ENCODE measurements at regions not wholly inside any gene's neighbourhood (a gene's known extent, or its start where the extent isn't known, plus 50 kb on each side); places are given as distances from the start of the nearest gene placed in this dataset.

- DNase-seq, result no peak
- H3K4me2 ChIP-seq, result no peak overlapping the region
- H2AFZ ChIP-seq (ENCODE audit: low read depth), result no peak overlapping the region
- no peaks in the 10 kb centered on the region for H3F3A ChIP-seq (replicated peaks; ENCODE audit: insufficient read depth)
- H3K9me2 ChIP-seq, result no peaks in the 10 kb centered on the region
- no peaks in the 10 kb centered on the region for H3K27me3 ChIP-seq (ENCODE audit: insufficient read depth)
- no peaks in the 10 kb centered on the region; a peak in 1 of 4 replicates for H3K4me1 ChIP-seq (ENCODE audit: control insufficient read depth in 1 of 2, insufficient read depth in 2 of 2, low read depth in 1 of 2, low read length in 1 of 2)
- 87% methylated on average over 6 of the region's 6 CpGs for WGBS (ENCODE audit: low lambda C conversion rate)
- no peaks in the 10 kb centered on the region for H4K20me1 ChIP-seq (ENCODE audit: insufficient read depth)
- H3K27ac ChIP-seq (ENCODE audit: low read depth in 2 of 2, low read length in 1 of 2), result no peak overlapping the region
- H3K79me2 ChIP-seq (ENCODE audit: insufficient read depth), result no peaks in the 10 kb centered on the region
- CTCF ChIA-PET, result no interaction called here
- POLR2A ChIA-PET, result no interaction called here
- H3K36me3 ChIP-seq (replicated peaks in 1 of 2; ENCODE audit: control insufficient read depth in 1 of 2, insufficient read depth in 2 of 2, low read length in 1 of 2), result no peaks in the 10 kb centered on the region
- H3K9me3 ChIP-seq, result no peaks in the 10 kb centered on the region
- H3K4me3 ChIP-seq (ENCODE audit: low read depth in 2 of 2, low read length in 1 of 2), result no peak overlapping the region
- no peak overlapping the region for H3K9ac ChIP-seq
- no peak for TF ChIP-seq RAD21 (IDR thresholded peaks at IDR 0.05; ENCODE audit: low read length)
These were observed 200.9 kb upstream of the SLIT2 start for GRCh38 chr4:20050768-20051167.

DNA sequence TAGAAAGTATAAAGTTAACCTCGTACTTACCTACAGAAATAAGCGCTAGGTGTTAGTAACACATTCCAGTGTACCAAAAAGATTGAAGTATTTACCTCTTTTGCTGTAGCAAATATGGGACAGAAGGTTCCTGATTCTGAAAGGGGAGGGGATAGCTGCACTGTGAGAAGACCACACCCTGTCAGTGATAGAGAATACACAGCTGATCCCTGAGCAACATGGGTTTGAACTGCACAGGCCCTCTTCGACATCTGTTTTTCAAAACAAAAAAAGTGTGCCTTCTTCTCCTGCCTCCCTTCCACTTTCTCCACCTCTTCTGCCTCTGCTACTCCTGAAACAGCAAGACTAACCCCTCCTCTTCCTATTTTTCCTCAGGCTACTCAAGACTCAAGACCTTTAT, 201.8 kb upstream of the SLIT2 start:
- 83% methylated on average over 3 of the region's 3 CpGs for whole genome bisulfite sequencing (ENCODE audit: low lambda C conversion rate)
- ChIA-PET POLR2A (no interaction called here), CTCF (no interaction called here)
- Histone ChIP-seq H3K27me3 (ENCODE audit: insufficient read depth) (no peaks in the 10 kb centered on the region), H3K36me3 (replicated peaks in 1 of 2; ENCODE audit: control insufficient read depth in 1 of 2, insufficient read depth in 2 of 2, low read length in 1 of 2) (no peaks in the 10 kb centered on the region), H3F3A (replicated peaks; ENCODE audit: insufficient read depth) (no peaks in the 10 kb centered on the region), H3K27ac (ENCODE audit: low read depth in 2 of 2, low read length in 1 of 2) (no peak overlapping the region), H3K4me2 (no peak overlapping the region), H3K9me2 (no peaks in the 10 kb centered on the region), H3K79me2 (ENCODE audit: insufficient read depth) (no peaks in the 10 kb centered on the region), H4K20me1 (ENCODE audit: insufficient read depth) (no peaks in the 10 kb centered on the region), H3K4me1 (ENCODE audit: control insufficient read depth in 1 of 2, insufficient read depth in 2 of 2, low read depth in 1 of 2, low read length in 1 of 2) (peaks cover 2 to 5% of the 10 kb centered on the region in 2 experiments; a peak in 2 of 4 replicates), H3K9ac (no peak overlapping the region), H2AFZ (ENCODE audit: low read depth) (no peak overlapping the region), H3K4me3 (ENCODE audit: low read depth in 2 of 2, low read length in 1 of 2) (no peak overlapping the region), H3K9me3 (no peaks in the 10 kb centered on the region)
- TF ChIP-seq YY1 (IDR thresholded peaks at IDR 0.05; ENCODE audit: low read depth) (no peak), RXRA (IDR thresholded peaks at IDR 0.05; ENCODE audit: borderline replicate concordance, low read depth) (no peak), FOSL2 (IDR thresholded peaks at IDR 0.05; ENCODE audit: borderline replicate concordance, low read depth) (no peak), POLR2AphosphoS5 (IDR thresholded peaks at IDR 0.05; ENCODE audit: low read depth, low read length) (no peak), REST (IDR thresholded peaks at IDR 0.05; ENCODE audit: low read depth, low read length) (no peak), MEF2A (IDR thresholded peaks at IDR 0.05; ENCODE audit: borderline replicate concordance, low read depth) (no peak), NRF1 (IDR thresholded peaks at IDR 0.05; ENCODE audit: low read depth, low read length) (no peak)
- DNase-seq, result no peak

Measured in SK-N-SH (cell line).